Right cardiac atrium (tissue), 5 donors: ENCODE measurements at regions not wholly inside any gene's neighbourhood (a gene's known extent, or its start where the extent isn't known, plus 50 kb on each side); places are given as distances from the start of the nearest gene placed in this dataset.
"Not testable (repeated sequence)": the region's sequence is repeated elsewhere in the genome, so short reads cannot be mapped to it uniquely, and the experiment has no call there.

ENCODE experiments used
- ATAC-seq, 2 donors: fragments of 200-7000 bp; cut with Tn5 transposase; one replicate each; pipeline versions ENCODE4 v1.8.0 to v1.9.1; 2020; ENCODE audit warnings: moderate library complexity in 2 of 2, mild to moderate bottlenecking in 1 of 2
- DNase-seq, 3 donors: peaks; one replicate each; pipeline ENCODE4 v3.0.0-alpha.2; 2020
- H3K27ac ChIP-seq: one replicate; pipeline ENCODE4 v1.5.1; 2013; ENCODE audit warnings: mild to moderate bottlenecking, low read length, control low read depth, moderate library complexity
- H3K27me3 ChIP-seq: one replicate; pipeline ENCODE4 v1.6.1; 2013; ENCODE audit not compliant: control insufficient read depth, insufficient read depth
- H3K4me1 ChIP-seq: one replicate; pipeline ENCODE4 v1.6.1; 2013; ENCODE audit warnings: low read length; ENCODE audit not compliant: control insufficient read depth, insufficient read depth
- H3K4me3 ChIP-seq: one replicate; pipeline ENCODE4 v1.5.1; 2013; ENCODE audit warnings: low read length, control low read depth
- H3K9me3 ChIP-seq: one replicate; pipeline ENCODE4 v1.6.1; 2013; ENCODE audit warnings: low read length; ENCODE audit not compliant: control insufficient read depth
- WGBS: extraction: QIAGEN DNeasy Blood & Tissue Kit; methylation state at CpG from one replicate; pipeline ENCODE4 v1.1.7; 2013; 5-methylcytosine and 5-hydroxymethylcytosine counted together
- intact Hi-C, 4 donors: fragments of 100-400 bp; cut with DNase I; formaldehyde crosslinking; loops; one replicate each; pipeline versions ENCODE4 v1.11.0 to v1.14.0; 2022 to 2023
- donor health status: healthy with polysubstance abuse.
- donor health status: DM: no; HTN: yes; CAD: no.
- donor health status: DM: no; HTN: no; CAD: no.
- donor health status: DM: no; HTN: yes; CAD: no; lungs with severe emphysema.
- donor health status: DM: yes; HTN: yes; CAD: no.

DNA sequence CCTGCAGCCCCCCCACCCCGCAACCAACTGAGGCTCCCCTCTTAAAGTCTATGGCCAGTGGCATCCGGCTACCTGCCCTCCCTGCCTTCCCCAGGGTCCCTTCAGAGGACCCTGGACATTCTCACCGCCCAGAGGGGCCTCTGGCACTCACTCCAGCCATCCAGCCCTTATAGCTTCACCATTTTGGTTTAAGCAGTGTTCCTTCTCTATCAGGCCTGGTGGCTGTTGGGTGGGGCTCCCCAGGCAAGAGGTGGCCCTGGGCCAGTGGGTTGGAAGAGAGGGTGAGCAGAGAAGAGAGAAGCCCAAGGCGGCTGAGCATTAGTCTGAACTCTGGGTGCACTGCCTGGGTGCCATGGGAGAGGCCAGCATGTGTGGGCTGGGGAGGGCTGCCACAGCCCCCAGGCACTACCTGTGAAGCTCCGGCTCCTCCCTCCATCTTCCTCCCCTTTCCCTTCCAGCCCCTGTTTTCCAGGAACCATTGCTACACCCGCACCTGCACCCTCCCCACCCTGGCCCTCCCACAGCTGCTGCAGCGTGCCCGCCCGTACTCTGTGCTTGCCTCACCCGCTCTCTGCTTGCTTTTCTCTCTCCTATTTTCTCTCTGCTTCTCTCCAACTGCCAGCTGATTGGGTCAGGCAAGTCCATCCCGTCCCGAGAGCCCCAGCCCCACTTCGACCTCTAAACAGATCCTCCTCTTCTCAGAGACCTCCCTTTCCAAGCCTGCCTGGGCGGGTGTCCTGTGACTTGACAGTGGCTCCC is 168.2 kb downstream of the TBC1D2B start:
- WGBS = 74% methylated on average over 13 of the region's 14 CpGs
- peak in 1 of 2 donors; percentile 44 for ATAC-seq
- no peaks in the 10 kb centered on the region for H3K27me3 ChIP-seq
- intact Hi-C loops = no loop called here
- peak in 1 of 3 donors; percentile 35 for DNase-seq
- H3K4me3 ChIP-seq = no peak overlapping the region
- H3K9me3 ChIP-seq = no peaks in the 10 kb centered on the region
- H3K4me1 ChIP-seq = no peaks in the 10 kb centered on the region
- H3K27ac ChIP-seq = no peak overlapping the region

DNA sequence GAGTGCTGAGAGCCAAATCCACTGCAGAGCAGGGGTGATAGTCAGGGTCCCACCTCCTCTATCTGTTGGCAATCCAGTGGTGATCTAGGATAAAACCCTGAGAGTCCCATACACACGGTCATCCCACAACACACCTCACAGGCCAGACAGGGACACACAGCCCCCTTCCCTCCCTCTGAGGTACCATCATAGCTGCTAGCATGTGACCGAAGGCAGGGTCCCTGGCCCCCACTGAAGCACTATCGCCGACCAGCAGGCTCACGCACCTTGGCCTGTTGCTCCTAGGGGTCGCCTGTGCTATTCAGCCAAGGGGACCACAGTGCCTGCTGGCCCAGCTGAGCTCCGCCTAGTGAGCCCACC is 168.8 kb downstream of the TBC1D2B start:
- intact Hi-C loops, H3K27me3 ChIP-seq, ATAC-seq, H3K27ac ChIP-seq, H3K9me3 ChIP-seq, H3K4me3 ChIP-seq, DNase-seq, H3K4me1 ChIP-seq: not testable (repeated sequence)
- 71% methylated on average over 5 of the region's 7 CpGs for WGBS

DNA sequence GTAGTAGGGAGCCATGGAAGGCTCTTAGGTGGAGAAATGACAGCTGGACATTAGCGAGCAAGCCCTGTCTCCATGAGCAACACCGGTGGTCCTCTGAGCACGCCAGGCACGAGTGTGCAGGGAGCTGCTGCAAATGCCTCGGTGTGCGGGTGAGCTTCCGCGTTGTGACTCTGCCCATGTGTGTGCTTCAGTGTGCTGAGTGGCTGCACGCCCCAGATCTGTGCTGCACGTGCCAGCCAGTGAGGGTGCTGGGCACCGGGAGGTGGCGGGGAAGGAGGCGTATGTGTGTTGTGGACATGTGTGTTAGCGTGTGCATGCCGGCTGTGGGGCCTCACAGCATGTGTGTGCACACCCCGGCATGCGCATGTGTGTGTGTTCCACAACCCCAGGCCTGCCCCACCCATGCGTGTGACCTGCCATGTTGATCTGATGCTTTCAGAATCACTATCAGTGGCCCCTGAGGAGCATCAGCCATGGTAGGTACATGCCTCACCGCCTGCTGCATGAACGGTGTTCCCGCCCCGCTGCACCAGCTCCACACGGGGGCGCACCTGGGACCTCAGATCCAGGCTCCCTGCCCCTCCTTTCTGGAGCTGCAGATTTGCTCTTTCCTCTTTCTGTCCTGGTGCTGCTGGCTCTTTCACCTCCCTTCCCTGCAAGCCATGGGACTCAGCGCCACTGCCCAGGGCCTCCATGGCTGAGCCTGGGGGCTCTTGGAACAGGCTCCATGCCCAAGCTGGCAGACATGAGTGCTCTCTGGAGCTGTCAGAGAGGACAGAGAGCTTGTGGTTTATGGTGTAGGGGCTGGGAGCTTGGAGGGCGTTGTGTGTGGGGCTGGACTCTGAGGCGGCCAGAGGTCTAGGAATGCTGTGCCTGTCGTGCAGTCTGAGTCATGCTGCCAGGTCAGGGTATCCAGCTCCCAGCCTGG is 169.4 kb downstream of the TBC1D2B start:
- intact Hi-C loops = no loop called here
- Histone ChIP-seq H3K27ac (no peak overlapping the region), H3K27me3 (no peaks in the 10 kb centered on the region), H3K4me1 (no peaks in the 10 kb centered on the region), H3K9me3 (no peaks in the 10 kb centered on the region), H3K4me3 (no peak overlapping the region)
- DNase-seq (no peak), ATAC-seq (peak; percentile 24 to 37)
- 77% methylated on average over 28 of the region's 28 CpGs for WGBS

DNA sequence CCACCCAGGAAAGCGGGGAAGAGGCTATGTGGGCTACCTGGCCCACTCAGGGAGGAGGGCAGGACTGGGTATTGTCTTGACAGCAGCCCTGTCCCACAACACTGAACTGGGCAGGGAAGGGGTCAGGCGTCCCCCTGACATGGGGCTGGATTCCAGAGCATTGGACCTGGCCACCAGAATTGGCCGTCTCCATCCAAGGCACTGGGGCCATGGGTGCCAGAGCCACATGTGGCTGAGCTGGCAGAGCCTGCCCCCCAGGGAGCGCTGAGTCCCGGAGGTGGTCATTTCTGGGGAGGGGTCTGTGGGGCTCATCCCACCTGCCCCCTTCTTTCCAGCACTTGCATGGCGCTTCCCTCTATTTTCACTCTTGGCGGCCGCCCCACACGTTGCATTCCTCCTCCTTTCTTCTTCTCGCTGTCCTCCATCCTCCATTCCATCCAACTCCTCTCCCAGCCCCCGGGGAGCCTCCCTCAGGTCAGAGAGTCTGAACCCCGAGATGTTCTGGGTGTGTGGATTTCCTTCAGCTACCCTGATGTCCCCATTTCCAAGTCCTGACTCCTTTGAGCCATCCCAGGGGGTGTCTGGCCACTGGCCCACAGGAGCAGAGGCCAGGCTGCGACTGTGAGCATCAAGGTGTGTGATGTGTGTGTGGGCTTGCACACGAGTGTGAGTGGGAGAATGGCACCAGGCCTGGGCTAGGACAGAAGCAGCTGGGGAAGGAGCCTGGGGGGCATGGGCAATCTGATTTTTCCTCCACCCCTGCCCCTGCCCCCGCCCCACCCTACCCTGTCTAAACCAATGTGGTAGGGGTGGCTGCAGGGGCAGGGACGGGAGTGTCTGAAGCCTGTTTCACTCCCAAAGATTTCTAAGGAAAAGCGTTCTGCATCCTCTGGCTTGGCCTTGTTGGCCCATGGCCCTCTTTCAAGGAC is 171.2 kb downstream of the TBC1D2B start:
- H3K27ac ChIP-seq, intact Hi-C loops, H3K9me3 ChIP-seq, H3K27me3 ChIP-seq, H3K4me1 ChIP-seq, ATAC-seq, H3K4me3 ChIP-seq: not testable (repeated sequence)
- 72% methylated on average over 17 of the region's 17 CpGs for WGBS
- DNase-seq = peak in 1 of 3 donors; percentile 24

DNA sequence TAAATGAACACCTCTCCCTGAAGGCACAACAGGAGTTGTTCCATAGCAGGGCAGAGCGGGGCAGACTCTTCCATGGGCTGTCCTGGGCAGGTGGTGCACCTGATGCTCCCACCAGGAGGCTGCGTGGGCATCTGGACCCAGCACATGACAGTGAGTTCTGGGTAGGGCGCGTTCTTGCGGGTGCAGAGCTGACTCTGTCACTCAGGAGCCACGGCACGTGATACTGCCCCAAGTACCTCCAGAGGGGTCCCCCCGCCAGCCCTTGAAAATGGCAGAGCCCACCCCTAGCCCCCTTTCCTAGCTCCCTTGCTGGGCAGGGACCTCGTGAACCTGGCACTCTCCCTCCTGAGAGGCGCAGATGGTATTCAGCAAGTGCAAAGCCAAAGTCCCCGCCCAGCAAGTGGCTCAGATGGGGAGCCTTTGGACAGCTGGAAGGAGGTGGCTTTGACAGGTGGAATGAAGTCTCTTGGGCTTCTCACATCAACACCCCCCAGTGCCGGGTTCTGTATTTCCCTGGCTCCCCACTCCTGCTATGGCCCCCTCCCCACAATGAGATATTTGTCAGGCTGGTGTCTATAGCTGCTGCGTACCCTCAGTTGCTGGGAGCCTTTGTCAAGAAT is 172.1 kb downstream of the TBC1D2B start:
- peak in 1 of 3 donors; percentile 17 for DNase-seq
- Histone ChIP-seq H3K9me3 (no peaks in the 10 kb centered on the region), H3K4me1 (no peaks in the 10 kb centered on the region), H3K27me3 (no peaks in the 10 kb centered on the region), H3K27ac (no peak overlapping the region), H3K4me3 (no peak overlapping the region)
- 76% methylated on average over 13 of the region's 13 CpGs for WGBS
- ATAC-seq = no peak
- intact Hi-C loops = no loop called here

DNA sequence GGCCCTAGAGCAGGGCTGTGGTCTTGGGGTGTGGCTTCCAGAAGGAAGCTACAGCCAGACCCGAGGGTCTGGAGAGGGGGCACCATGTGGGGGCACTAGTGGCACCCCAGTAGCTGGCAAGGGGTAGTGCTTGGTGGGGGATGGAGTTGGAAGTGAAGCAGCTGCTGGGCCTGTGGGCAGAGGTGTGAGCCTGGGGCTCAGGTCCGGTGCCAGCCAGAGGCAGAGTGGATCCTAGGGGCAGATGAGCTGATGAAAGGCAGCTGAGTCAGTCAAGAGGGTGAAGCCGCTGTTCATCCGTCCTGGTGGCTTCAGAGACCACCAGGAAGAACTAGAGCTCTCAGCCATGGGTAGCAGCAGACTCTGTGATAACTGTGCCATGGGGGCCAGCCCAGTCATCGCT is 172.6 kb downstream of the TBC1D2B start:
- no peak overlapping the region for H3K27ac ChIP-seq
- no peak for DNase-seq

DNA sequence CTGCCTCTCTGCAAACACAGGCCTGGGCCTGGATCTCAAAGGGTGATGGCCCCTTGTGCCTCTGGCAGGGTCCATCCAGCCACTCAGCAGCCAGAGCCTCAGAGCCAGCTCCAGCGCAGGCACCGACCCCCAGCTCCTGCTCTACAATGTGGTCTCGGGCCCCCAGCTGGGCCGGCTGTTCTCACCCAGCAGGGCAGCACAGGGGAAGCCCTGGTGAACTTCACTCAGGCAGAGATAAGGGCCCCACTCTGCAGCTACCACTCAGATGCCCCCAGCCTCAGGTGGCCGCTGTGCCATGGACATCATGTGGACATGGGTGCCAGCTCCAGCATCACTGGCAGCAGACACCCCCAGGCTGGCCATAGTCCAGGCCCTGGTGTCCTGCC is 173.1 kb downstream of the TBC1D2B start:
- no peaks in the 10 kb centered on the region for H3K27me3 ChIP-seq
- H3K27ac ChIP-seq = no peak overlapping the region
- ATAC-seq (no peak), DNase-seq (peak in 1 of 3 donors; percentile 32)
- no peaks in the 10 kb centered on the region for H3K9me3 ChIP-seq
- intact Hi-C loops = no loop called here
- H3K4me3 ChIP-seq = no peak overlapping the region
- 69% methylated on average over 5 of the region's 5 CpGs for WGBS
- no peaks in the 10 kb centered on the region for H3K4me1 ChIP-seq

More for the DNA sequence above, 172.6 kb downstream of the TBC1D2B start:
- Histone ChIP-seq H3K9me3 (no peaks in the 10 kb centered on the region), H3K4me3 (no peak overlapping the region), H3K27me3 (no peaks in the 10 kb centered on the region), H3K4me1 (no peaks in the 10 kb centered on the region)
- WGBS = 60% methylated on average over 5 of the region's 5 CpGs
- intact Hi-C loops = no loop called here
- ATAC-seq = no peak

DNA sequence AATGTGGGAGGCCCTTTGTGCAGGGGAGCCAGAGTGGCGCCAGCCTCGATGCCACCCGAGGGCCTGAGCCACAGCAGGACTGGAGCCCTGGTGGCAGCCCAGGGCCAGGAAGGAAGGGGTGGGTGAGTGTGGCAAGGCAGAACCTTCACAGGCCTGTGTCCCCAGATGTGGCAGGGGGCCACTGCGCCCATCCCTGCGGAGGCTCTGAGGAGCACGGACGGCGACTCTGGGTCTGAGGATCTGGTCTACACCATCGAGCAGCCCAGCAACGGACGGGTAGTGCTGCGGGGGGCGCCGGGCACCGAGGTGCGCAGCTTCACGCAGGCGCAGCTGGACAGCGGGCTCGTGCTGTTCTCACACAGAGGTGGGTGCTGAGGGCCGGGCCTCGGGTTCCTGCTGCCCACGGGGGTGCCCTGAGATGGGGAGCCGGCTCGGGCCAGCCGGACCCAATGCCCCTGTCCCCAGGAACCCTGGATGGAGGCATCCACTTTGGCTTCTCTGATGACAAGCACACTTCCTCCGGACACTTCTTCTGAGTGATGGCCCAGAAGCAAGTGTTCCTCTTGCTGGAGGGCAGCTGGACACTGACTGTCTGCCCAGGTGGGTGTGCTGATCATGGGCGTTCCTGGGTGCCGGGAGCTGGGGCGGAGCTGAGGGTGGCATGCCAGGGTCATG is 173.6 kb downstream of the TBC1D2B start:
- DNase-seq = peak in 1 of 3 donors; percentile 39
- H3K4me1 ChIP-seq, H3K27me3 ChIP-seq, intact Hi-C loops, H3K27ac ChIP-seq, H3K9me3 ChIP-seq, ATAC-seq, H3K4me3 ChIP-seq: not testable (repeated sequence)
- 88% methylated on average over 30 of the region's 30 CpGs for WGBS

DNA sequence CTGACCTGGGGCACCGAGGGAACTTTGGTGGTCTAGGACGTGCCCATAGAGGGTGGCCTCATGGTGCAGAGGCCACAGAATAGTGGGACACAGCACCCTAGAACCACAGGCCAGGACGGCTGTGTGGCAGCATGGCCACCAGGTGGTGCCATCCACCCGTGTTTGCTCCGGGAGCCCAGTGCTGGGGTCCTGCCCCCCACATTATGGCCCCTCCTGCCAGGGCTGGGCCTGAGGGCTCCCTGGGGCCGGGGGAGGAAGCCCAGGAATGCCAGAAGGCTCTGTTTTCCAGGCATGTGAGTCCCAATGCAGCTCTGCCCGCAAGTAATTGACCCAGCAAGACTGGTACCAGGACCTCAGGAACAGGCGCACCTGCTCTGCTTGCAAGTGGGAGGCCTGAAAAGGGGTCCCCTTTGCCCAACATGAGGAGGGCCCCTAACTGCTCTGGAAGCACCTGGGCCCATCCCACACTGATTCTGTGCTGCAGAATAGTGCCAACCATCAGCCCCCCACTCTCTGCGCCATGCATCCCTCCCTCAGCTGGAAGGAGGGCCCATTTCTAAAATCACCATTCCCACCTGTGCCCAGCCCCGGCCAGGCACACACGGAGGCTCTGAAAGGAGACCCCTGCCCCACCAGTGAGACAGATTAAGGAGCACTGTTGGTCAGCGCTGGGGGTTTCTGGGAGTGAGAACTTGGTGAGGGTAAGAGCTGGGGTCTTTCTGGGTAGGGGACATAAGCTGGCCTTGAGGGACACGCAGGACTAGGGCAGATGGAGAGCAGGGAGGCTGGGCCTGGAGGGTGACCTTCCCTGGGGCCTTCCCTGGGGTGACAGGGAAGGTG is 174.4 kb downstream of the TBC1D2B start:
- 47% methylated on average over 13 of the region's 13 CpGs for WGBS
- H3K4me3 ChIP-seq, intact Hi-C loops, H3K27me3 ChIP-seq, H3K27ac ChIP-seq, H3K4me1 ChIP-seq, H3K9me3 ChIP-seq: not testable (repeated sequence)
- ATAC-seq = peak in 1 of 2 donors; percentile 32
- DNase-seq = peak in 1 of 3 donors; percentile 59
